ENCODE measurements at regions not wholly inside any gene's neighbourhood (a gene's known extent, or its start where the extent isn't known, plus 50 kb on each side); places are given as distances from the start of the nearest gene placed in this dataset.

DNA sequence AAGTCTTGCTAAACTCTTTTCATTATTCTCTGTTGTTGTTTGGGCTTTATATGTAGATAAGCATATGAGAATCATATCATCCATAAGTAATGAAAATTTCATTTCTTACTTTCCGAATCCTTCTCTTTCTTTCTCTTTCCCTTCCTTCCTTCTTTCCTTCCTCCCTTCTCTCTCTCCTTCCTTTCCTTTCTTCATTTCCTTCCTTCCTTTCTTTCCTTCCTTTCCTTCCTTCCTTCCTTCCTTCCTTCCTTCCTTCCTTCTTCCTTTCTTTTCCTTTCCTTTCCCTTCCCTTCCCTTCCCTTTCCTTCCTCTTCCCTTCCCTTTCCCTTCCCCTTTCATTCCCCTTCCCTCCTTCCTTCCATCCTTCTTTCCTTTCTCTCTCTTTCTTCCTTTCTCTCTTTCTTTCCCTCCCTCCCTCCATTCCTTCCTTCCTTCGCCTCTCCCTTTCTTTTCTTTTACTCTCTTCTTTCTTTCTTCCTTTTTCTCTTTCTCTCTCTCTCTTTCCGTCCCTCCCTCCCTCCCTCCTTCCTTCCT, 147.3 kb downstream of the UCK2 start:
- H3K79me2 ChIP-seq (ENCODE audit: insufficient read depth, low read length): no peaks in the 10 kb centered on the region
- H3K9me3 ChIP-seq (ENCODE audit: control insufficient read depth in 1 of 2, insufficient read depth in 1 of 2, low read depth in 1 of 2, low read length in 2 of 2): no peaks in the 10 kb centered on the region
- H3K36me3 ChIP-seq (ENCODE audit: control insufficient read depth in 1 of 2, insufficient read depth in 2 of 2, low read length in 2 of 2): no peaks in the 10 kb centered on the region
- ChIA-PET CTCF (no interaction called here), RAD21 (ENCODE audit: low non-redundant PET in 1 of 2, low total read pairs in 2 of 2, uncharacterized antibody in 2 of 2, unreplicated experiment in 2 of 2) (no interaction called here), POLR2A (no interaction called here)
- no peaks in the 10 kb centered on the region for H3K9me2 ChIP-seq (ENCODE audit: insufficient read depth)
- no peak overlapping the region for H3K4me3 ChIP-seq (replicated peaks in 1 of 2; ENCODE audit: low read depth in 1 of 2, low read length in 2 of 2)
- no peak for ATAC-seq
- no peaks in the 10 kb centered on the region for H4K20me1 ChIP-seq (ENCODE audit: insufficient read depth)
- H2AFZ ChIP-seq (ENCODE audit: low read depth, low read length, poor library complexity, severe bottlenecking): no peak overlapping the region
- no peak overlapping the region for H3K9ac ChIP-seq (ENCODE audit: low read length)
- H3K4me1 ChIP-seq (ENCODE audit: control insufficient read depth in 1 of 2, insufficient read depth in 2 of 2, low read length in 2 of 2): no peaks in the 10 kb centered on the region
- TF ChIP-seq CBX3 (IDR thresholded peaks at IDR 0.05; ENCODE audit: low read depth) (no peak), EZH2 (IDR thresholded peaks at IDR 0.05) (no peak), ZNF274 (IDR thresholded peaks at IDR 0.05; ENCODE audit: low read depth, low read length) (no peak), SP1 (IDR thresholded peaks at IDR 0.05; ENCODE audit: low read depth) (no peak)
- no TSS peak for BruUV-seq (replicated peaks)
- H3K27me3 ChIP-seq (ENCODE audit: insufficient read depth, low read length): no peaks in the 10 kb centered on the region
- intact Hi-C loops (cut with micrococcal nuclease): no loop called here
- H3K27ac ChIP-seq (ENCODE audit: low read depth, low read length): no peak overlapping the region
- no peak overlapping the region for H3K4me2 ChIP-seq (ENCODE audit: low read length)
- DNase-seq (ENCODE audit: low read depth, low spot score): no peak

DNA sequence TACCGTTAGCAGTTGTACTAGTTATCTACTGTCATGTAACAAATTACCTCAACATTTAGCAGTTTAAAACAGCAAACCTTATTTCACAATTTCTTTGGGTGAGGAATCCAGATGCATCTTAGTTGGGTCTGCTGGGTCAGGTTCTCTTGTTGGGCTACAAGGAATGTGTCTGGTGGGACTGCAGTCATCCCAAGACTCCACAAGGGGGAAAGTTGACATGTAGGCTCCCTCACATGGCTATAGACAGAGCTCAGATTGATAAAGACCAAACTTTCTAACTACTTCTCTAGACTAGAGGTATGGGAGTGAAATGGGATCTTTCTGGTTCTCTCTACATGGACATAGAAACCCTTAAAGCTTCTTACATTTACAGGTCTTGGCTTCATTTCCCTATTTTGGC, 160.9 kb downstream of the UCK2 start:
- TF ChIP-seq YY1 (IDR thresholded peaks at IDR 0.05; ENCODE audit: extremely low read depth, insufficient replicate concordance, low read depth, low read length) (no peak), CTCF (IDR thresholded peaks at IDR 0.05 in 2 of 3, conservative IDR thresholded peaks at IDR 0.05 in 1 of 3; ENCODE audit: borderline replicate concordance in 1 of 3, insufficient read depth in 1 of 3, low read depth in 2 of 3, low read length in 2 of 3) (peak in 2 of 3 experiments; percentile 24 to 35; a peak in 3 of 6 replicates), EGR1 (IDR thresholded peaks at IDR 0.05; ENCODE audit: low read depth) (no peak)
- ATAC-seq: peak; percentile 70
- Histone ChIP-seq H3K27me3 (ENCODE audit: insufficient read depth, low read length) (no peaks in the 10 kb centered on the region), H4K20me1 (ENCODE audit: insufficient read depth) (no peaks in the 10 kb centered on the region), H3K4me2 (ENCODE audit: low read length) (no peak overlapping the region), H3K4me3 (replicated peaks in 1 of 2; ENCODE audit: low read depth in 1 of 2, low read length in 2 of 2) (no peak overlapping the region), H3K9me2 (ENCODE audit: insufficient read depth) (no peaks in the 10 kb centered on the region), H3K27ac (ENCODE audit: low read depth, low read length) (no peak overlapping the region), H3K4me1 (ENCODE audit: control insufficient read depth in 1 of 2, insufficient read depth in 2 of 2, low read length in 2 of 2) (no peaks in the 10 kb centered on the region), H3K36me3 (ENCODE audit: control insufficient read depth in 1 of 2, insufficient read depth in 2 of 2, low read length in 2 of 2) (no peaks in the 10 kb centered on the region), H3K79me2 (ENCODE audit: insufficient read depth, low read length) (no peaks in the 10 kb centered on the region), H3K9ac (ENCODE audit: low read length) (no peak overlapping the region), H3K9me3 (ENCODE audit: control insufficient read depth in 1 of 2, insufficient read depth in 1 of 2, low read depth in 1 of 2, low read length in 2 of 2) (no peaks in the 10 kb centered on the region), H2AFZ (ENCODE audit: low read depth, low read length, poor library complexity, severe bottlenecking) (no peak overlapping the region)
- BruUV-seq (replicated peaks): no TSS peak
- POLR2A ChIA-PET: no interaction called here
- RAD21 ChIA-PET (ENCODE audit: low non-redundant PET in 1 of 2, low total read pairs in 2 of 2, uncharacterized antibody in 2 of 2, unreplicated experiment in 2 of 2): no interaction called here
- no peak for DNase-seq (ENCODE audit: low read depth, low spot score)
- CTCF ChIA-PET: no interaction called here
- intact Hi-C loops (cut with micrococcal nuclease): no loop called here
